GM18517 (cell line): ENCODE measurements at regions not wholly inside any gene's neighbourhood (a gene's known extent, or its start where the extent isn't known, plus 50 kb on each side); places are given as distances from the start of the nearest gene placed in this dataset.
"Not testable (repeated sequence)": the region's sequence is repeated elsewhere in the genome, so short reads cannot be mapped to it uniquely, and the experiment has no call there.

ENCODE experiments used
- ATAC-seq: cut with Tn5 transposase; IDR thresholded peaks from one replicate; pipeline ENCODE4 v1.9.1; 2021; ENCODE audit warnings: mild to moderate bottlenecking, moderate library complexity; ENCODE audit not compliant: unreplicated experiment

GRCh38 chr6:114995526-114995925, 652.7 kb upstream of the HS3ST5 start:
- no peak for ATAC-seq

DNA sequence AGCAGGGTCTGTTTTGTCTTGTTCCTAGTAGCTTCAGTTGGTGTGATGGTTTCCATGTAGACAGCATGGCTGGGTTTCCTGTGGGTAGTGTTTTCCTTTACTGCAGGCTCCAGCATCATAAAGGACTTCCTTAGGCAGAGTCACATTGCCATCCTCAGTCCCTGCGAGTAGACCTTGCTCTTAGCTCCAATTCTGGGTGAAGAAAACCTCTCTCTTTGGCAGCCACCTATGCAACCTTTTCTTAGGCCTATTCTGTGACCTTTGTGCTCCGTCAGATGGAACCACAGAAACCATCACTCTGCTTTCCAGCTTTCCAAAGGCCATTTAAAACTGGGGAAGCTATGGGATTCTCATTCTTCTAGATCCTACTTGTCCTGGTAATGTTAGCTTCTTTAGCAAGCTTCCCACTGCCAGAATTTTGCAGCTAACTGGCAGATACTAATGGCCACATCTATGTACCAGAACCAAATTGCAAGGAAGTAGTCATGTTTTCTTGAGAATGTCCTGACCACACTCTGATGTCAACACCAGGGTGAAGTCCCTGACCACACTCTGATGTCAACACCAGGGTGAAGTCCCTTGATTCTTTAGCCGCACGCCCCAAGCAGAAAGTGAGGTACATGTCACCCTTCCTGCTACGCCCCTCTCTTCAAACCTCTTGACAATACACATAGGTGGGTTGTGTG, 646.6 kb upstream of the HS3ST5 start:
- peak; percentile 88 for ATAC-seq

DNA sequence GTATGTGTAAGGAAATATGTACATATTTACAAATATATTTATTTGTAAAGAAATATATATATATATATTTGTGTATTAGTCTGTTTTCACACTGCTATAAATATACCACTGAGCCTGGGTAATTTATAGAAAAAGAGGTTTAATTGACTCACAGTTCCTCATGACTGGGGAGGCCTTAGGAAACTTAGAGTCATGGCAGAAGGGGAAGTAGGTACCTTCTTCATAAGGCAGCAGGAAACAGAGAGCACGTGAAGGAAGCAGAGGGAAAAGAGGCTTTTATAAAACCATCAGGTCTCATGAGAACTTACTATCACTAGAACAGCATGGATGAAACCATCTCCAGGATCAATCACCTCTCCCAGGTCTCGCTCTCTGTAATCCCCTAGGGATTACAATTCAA, 644.5 kb upstream of the HS3ST5 start:
- no peak for ATAC-seq

- ATAC-seq, result no peak
These were observed 612.5 kb upstream of the HS3ST5 start for GRCh38 chr6:114955363-114955762.

DNA sequence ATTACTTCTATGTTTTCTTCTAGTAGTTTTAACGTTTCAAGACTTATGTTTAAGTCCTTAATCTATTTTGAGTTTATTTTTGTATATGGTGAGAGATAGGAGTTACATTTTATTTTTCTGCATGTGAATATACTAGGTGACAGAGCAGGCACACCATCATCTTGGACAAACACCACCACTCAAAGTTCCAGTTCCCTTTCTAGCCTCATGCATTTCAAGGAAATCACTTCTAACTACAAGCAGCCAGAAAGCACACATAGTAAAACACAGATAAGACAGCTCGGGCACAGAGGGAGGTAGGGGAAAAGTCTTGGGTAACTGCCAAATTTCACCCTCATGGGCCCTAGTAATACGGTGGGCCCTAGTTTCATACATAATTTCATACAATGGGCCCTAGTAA, 609.4 kb upstream of the HS3ST5 start:
- ATAC-seq, result no peak

- no peak for ATAC-seq
These were observed 602.6 kb upstream of the HS3ST5 start for GRCh38 chr6:114945392-114945791.

- ATAC-seq, result no peak
These were observed 598.3 kb upstream of the HS3ST5 start for GRCh38 chr6:114941078-114941477.

GRCh38 chr6:114940181-114940580, 597.4 kb upstream of the HS3ST5 start:
- ATAC-seq, result no peak

DNA sequence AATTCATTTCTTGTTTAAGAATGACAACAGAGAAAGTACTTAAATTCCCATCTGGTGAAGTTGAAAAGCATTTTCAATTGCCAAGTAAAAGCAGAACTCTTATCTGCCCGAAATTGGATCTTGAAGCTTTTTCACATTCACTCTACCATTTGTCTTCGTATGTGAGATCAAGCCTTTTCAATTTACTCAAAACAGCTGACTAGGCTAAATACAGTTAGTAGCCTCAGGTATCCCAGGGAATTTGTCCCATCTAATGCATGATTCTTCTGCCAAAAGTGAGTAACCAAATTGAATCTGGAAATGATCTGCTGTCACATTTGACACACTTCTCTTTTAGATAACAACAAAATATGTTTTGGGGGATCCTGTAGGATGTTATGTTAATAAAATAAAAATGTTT, 596.8 kb upstream of the HS3ST5 start:
- ATAC-seq, result no peak

GRCh38 chr6:114936080-114936479, 593.3 kb upstream of the HS3ST5 start:
- no peak for ATAC-seq

DNA sequence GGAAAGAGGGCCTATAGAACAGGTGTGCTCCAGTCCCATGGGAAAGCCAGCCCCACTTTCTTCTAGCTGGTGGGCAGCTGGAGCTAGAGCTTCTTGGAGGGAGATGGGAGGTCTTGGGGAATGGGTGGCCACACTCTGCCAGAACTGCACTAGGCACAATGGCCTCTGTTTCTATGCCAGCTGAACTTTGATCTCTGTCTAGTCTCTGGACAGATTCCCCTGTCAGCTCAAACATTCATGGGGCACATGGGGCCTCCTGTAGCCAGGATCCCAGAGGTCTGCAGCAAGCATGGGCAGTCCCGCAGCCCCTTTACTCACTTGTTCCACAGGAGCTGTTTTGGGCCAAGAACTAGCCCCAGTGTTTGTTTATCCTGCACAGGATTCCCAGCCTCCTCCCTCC, 591.3 kb upstream of the HS3ST5 start:
- no peak for ATAC-seq

DNA sequence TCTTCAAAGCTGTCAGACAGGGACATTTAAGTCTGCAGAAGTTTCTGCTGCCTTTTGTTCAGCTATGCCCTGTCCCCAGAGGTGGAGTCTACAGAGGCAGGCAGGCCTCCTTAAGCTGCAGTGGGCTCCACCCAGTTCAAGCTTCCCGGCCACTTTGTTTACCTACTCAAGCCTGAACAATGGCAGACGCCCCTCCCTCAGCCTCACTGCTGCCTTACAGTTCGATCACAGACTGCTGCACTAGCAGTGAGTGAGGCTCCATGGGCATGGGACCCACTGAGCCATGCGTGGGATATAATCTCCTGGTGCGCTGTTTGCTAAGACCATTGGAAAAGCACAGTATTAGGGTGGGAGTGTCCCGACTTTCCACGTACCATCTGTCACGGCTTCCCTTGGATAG, 585.9 kb upstream of the HS3ST5 start:
- ATAC-seq, result not testable (repeated sequence)

DNA sequence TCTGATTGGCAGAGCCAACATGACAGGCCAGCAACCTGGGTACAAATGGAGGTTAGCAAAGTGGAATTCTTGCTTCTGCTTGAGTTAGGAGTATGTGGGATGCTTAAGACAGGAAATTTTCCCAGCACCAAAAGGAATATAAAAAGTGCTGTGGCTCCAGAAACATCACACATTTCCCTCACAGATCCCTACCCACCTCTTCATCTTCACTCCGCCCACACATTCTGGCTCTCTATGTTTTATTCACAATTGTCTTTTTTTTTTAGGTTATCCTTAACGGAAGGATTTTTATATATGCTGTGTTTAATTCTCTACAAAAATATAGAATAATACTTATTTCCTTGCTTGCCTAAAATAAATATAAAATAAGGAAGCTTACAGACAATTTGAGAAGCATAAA, 563.3 kb upstream of the HS3ST5 start:
- no peak for ATAC-seq

DNA sequence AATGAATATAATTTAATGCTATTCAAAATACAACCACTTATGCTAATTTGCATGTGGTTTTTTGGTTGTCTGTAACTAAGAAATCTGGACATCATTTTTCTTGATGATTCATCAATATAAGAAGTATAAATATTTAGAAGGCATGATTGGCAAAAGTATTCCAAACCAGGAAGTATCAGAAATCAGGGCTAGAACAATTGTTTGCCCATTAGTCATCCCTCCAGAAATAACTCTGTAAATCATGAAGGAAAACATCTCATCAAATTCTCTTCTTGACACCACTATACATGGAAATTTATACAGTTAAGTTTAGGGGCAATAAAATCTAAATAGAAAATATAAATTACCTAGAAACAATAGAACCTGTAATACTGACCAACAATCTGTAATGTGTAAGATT, 554.7 kb upstream of the HS3ST5 start:
- ATAC-seq, result no peak

DNA sequence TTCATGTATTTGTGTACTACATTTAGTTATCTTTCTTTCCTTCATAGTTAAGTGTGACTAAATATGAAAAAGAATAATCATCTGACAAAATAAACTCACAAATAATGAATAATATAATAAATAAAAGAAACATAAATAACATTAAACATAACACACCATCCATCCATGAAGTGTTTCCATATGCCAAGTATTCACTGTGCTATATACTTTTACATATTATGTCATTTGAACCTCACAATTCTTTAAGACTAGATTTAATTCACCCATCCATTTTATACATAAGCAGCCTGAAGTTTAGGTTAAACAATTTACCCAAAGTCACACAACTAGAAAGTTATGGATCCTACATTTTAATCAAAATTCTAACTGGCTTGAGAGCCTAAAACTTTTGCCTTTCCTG, 549.4 kb upstream of the HS3ST5 start:
- ATAC-seq, result no peak

DNA sequence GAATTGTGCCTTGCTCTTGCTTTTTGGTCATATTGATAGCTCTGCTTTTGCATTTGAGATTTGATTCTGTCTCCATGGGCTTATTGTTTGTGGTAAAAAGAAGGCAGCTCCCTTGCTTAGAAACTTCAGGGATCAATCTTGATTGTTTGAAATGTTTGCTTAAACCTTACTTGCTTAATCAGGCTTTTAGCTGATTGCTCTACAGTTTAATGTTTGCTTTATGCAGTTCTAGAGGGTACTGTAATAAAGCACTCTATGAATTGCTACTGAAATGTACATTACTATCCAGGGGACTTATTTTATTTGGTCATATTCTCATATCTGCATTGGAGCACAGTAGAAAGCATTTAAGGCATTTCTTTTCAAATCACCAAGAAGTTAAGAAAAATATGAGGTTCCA, 545.4 kb upstream of the HS3ST5 start:
- no peak for ATAC-seq

DNA sequence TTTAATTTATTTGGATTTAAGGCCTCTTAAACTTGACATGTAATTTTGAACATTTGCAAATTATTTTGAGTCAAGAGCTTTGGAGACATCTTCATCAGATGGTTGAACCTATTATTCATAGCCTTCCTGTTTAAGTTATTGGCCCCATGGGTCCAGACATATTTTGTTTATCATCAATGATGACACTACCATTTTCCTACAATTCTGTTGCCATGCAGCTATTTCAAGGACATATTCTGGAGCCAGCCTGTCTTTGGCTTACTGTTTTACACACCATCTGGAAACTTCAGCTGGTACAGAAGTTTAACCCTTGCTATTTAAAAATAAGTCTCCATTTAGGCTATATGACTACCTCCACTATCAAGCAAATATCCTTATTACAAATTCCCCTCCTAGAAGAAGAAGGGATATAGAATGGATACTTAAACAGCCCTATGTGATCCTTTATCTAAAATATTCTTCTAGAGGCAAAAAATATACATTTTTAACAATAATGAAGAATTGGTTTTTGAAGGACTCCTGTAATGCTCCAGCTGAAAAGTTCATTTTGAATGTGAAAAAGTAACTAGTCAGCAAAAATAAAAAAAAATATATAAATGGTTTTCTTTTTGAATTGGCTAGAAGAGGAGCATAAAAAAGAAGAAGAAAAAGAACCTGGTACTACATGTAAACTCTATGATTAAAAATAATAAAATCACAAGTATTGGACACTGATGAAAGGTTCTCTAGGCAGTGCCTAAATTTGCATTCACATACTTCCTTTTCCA, 544.0 kb upstream of the HS3ST5 start:
- no peak for ATAC-seq

DNA sequence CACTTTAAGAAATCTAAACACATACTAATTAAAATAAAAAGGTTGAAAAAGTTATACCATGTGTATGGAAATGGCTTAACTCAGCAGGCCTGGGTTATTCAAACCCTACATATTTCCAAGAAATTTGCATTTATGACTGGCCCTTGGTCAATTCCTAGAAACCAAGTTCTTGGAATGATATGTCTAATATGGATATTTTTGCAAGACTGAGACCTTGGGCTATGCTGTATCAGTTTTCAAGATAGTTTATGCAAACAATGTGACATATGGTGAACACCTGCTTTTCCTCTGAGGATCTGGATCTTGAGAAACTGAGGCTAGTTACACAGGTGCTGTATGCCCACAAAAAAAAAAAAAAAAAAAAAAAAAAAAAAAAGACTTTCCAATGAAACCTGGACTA, 536.9 kb upstream of the HS3ST5 start:
- ATAC-seq, result no peak

- no peak for ATAC-seq
These were observed 535.3 kb upstream of the HS3ST5 start for GRCh38 chr6:114878091-114878490.

- ATAC-seq, result no peak
These were observed 531.6 kb upstream of the HS3ST5 start for GRCh38 chr6:114874410-114874809.

DNA sequence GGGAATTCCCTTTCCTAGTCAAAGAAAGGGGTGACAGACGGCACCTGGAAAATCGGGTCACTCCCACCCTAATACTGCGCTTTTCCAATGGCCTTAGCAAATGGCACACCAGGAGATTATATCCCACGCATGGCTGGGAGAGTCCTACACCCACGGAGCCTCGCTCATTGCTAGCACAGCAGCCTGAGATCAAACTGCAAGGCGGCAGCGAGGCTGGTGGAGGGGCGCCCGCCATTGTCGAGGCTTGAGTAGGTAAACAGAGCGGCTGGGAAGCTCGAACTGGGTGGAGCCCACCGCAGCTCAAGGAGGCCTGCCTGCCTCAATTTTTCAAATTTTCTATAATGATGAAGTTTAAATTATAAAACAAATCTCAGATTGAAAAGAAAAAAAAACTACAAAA, 522.7 kb upstream of the HS3ST5 start:
- not testable (repeated sequence) for ATAC-seq

- no peak for ATAC-seq
These were observed 520.8 kb upstream of the HS3ST5 start for GRCh38 chr6:114863610-114864009.

DNA sequence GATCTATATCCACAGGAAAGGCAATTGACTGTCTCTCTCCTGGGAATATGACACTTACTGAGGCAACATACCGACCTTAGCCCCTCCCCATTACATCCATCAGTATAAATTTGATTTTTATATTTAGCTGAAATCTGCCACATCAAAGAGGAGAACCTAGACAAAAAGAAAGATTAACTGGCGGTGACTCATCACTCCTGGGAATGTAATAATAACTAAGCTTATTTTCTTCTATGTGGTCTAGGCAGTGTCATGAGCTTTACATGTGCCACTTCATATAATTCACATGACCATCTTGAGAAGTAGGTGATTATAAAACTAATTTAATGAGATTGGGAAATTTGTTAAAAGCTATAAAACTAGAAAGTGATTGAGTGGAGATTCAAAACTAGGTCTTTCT, 520.0 kb upstream of the HS3ST5 start:
- no peak for ATAC-seq
